KMS-11 (cell line): ENCODE measurements at regions not wholly inside any gene's neighbourhood (a gene's known extent, or its start where the extent isn't known, plus 50 kb on each side); places are given as distances from the start of the nearest gene placed in this dataset.

ENCODE experiments used
- H2AFZ ChIP-seq: fragments of 200-600 bp; sonication (generic); 2 replicates; pipeline ENCODE4 v1.6.1; 2016; ENCODE audit warnings: antibody characterized with exemption, mixed run types, low read depth
- H3K27ac ChIP-seq: fragments of 200-600 bp; sonication (generic); 2 replicates; pipeline ENCODE4 v1.6.1; 2016; ENCODE audit warnings: mild to moderate bottlenecking, mixed run types
- H3K27me3 ChIP-seq: fragments of 200-600 bp; sonication (generic); 2 replicates; pipeline ENCODE4 v1.6.1; 2017; ENCODE audit warnings: mild to moderate bottlenecking, low read depth, mixed run types, moderate library complexity; ENCODE audit not compliant: insufficient read depth
- H3K36me3 ChIP-seq: fragments of 200-600 bp; sonication (generic); 2 replicates; pipeline ENCODE4 v1.6.1; 2017; ENCODE audit warnings: mild to moderate bottlenecking, mixed run types; ENCODE audit not compliant: insufficient read depth
- H3K4me1 ChIP-seq: fragments of 200-600 bp; sonication (generic); 2 replicates; pipeline ENCODE4 v1.6.1; 2016; ENCODE audit warnings: mild to moderate bottlenecking, low read depth, mixed run types; ENCODE audit not compliant: poor library complexity, severe bottlenecking
- H3K4me2 ChIP-seq: fragments of 200-600 bp; sonication (generic); 2 replicates; pipeline ENCODE4 v1.7.0; 2016; ENCODE audit warnings: mild to moderate bottlenecking, mixed run types
- H3K4me3 ChIP-seq: fragments of 200-600 bp; sonication (generic); IDR thresholded peaks from 2 replicates; pipeline ENCODE4 v1.6.1; 2017; ENCODE audit warnings: low read depth, low read length, mixed read lengths; ENCODE audit not compliant: insufficient read depth
- H3K79me2 ChIP-seq: fragments of 200-600 bp; sonication (generic); 2 replicates; pipeline ENCODE4 v1.6.1; 2016; ENCODE audit warnings: low read depth, mixed run types; ENCODE audit not compliant: insufficient read depth
- H3K9ac ChIP-seq: fragments of 200-600 bp; sonication (generic); 2 replicates; pipeline ENCODE4 v1.6.1; 2016; ENCODE audit warnings: mild to moderate bottlenecking, mixed run types
- H4K20me1 ChIP-seq: fragments of 200-600 bp; sonication (generic); 2 replicates; pipeline ENCODE4 v1.6.1; 2016; ENCODE audit warnings: mild to moderate bottlenecking, mixed run types; ENCODE audit not compliant: insufficient read depth
- TF ChIP-seq, protein P1 (sequence below): fragments of 200-600 bp; sonication (generic); conservative IDR thresholded peaks from 2 replicates; pipeline ENCODE4 v1.6.1; 2017; ENCODE audit warnings: low read depth, mild to moderate bottlenecking, antibody characterized with exemption, low read length, moderate library complexity, mixed read lengths

- Histone ChIP-seq H2AFZ (no peak overlapping the region), H3K4me3 (no peak overlapping the region)
Observed at GRCh38 chr4:103786593-103786992, 66.8 kb upstream of the TACR3 start.

GRCh38 chr4:103786014-103786413 lies 66.2 kb upstream of the TACR3 start:
- Histone ChIP-seq H3K9ac (no peak overlapping the region), H2AFZ (no peak overlapping the region), H3K79me2 (no peaks in the 10 kb centered on the region), H3K27me3 (no peaks in the 10 kb centered on the region), H3K4me2 (no peak overlapping the region), H3K36me3 (no peaks in the 10 kb centered on the region), H3K4me1 (peaks cover 7% of the 10 kb centered on the region), H3K27ac (no peak overlapping the region), H4K20me1 (no peaks in the 10 kb centered on the region), H3K4me3 (no peak overlapping the region)
- TF ChIP-seq, protein P1, sequence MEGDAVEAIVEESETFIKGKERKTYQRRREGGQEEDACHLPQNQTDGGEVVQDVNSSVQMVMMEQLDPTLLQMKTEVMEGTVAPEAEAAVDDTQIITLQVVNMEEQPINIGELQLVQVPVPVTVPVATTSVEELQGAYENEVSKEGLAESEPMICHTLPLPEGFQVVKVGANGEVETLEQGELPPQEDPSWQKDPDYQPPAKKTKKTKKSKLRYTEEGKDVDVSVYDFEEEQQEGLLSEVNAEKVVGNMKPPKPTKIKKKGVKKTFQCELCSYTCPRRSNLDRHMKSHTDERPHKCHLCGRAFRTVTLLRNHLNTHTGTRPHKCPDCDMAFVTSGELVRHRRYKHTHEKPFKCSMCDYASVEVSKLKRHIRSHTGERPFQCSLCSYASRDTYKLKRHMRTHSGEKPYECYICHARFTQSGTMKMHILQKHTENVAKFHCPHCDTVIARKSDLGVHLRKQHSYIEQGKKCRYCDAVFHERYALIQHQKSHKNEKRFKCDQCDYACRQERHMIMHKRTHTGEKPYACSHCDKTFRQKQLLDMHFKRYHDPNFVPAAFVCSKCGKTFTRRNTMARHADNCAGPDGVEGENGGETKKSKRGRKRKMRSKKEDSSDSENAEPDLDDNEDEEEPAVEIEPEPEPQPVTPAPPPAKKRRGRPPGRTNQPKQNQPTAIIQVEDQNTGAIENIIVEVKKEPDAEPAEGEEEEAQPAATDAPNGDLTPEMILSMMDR, result peak; percentile 77

More at GRCh38 chr4:103786593-103786992, 66.8 kb upstream of the TACR3 start:
- H3K4me2 ChIP-seq, result no peak overlapping the region
- H3K27me3 ChIP-seq, result no peaks in the 10 kb centered on the region
- no peaks in the 10 kb centered on the region for H3K36me3 ChIP-seq
- H3K79me2 ChIP-seq, result no peaks in the 10 kb centered on the region
- H3K4me1 ChIP-seq, result peaks cover 7% of the 10 kb centered on the region
- TF ChIP-seq, protein P1, result no peak
- H3K27ac ChIP-seq, result no peak overlapping the region
- H4K20me1 ChIP-seq, result no peaks in the 10 kb centered on the region
- H3K9ac ChIP-seq, result no peak overlapping the region

DNA sequence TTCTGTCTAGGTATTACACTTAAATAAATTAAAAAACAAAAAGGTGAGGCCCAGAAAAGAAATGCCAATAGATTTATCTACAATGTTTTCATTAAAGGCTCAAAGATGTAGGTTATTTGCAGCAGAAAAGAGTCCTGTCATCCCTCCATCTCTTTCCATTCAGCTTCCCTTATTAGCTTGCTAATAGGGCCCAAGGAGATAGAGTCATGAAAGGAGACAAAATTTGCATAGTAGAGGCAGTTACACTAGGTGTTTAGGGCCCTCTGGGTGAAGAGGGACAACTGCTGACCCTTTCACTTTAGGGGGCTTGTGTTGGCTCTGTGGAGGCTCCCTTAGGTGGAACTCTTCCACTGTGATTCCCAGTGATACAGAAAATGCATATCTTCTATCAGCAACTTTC lies 58.4 kb upstream of the TACR3 start:
- H3K4me3 ChIP-seq, result no peak overlapping the region
- no peaks in the 10 kb centered on the region for H3K36me3 ChIP-seq
- H3K9ac ChIP-seq, result no peak overlapping the region
- H2AFZ ChIP-seq, result no peak overlapping the region
- no peaks in the 10 kb centered on the region for H3K27me3 ChIP-seq
- H4K20me1 ChIP-seq, result no peaks in the 10 kb centered on the region
- TF ChIP-seq, protein P1, result no peak
- no peaks in the 10 kb centered on the region for H3K79me2 ChIP-seq
- H3K4me2 ChIP-seq, result no peak overlapping the region
- H3K27ac ChIP-seq, result no peak overlapping the region
- H3K4me1 ChIP-seq, result no peaks in the 10 kb centered on the region

GRCh38 chr4:103774326-103774825 lies 54.6 kb upstream of the TACR3 start:
- Histone ChIP-seq H3K9ac (no peak overlapping the region), H3K79me2 (no peaks in the 10 kb centered on the region), H4K20me1 (no peaks in the 10 kb centered on the region), H3K4me2 (no peak overlapping the region), H3K36me3 (no peaks in the 10 kb centered on the region), H3K27me3 (no peaks in the 10 kb centered on the region), H3K27ac (no peak overlapping the region), H3K4me3 (no peak overlapping the region), H2AFZ (no peak overlapping the region), H3K4me1 (no peaks in the 10 kb centered on the region)
- TF ChIP-seq, protein P1, result no peak
